CD14-positive monocyte (primary cell): ENCODE measurements at regions not wholly inside any gene's neighbourhood (a gene's known extent, or its start where the extent isn't known, plus 50 kb on each side); places are given as distances from the start of the nearest gene placed in this dataset.

ENCODE experiments used
- DNase-seq, 3 donors: peaks; one replicate each; pipeline ENCODE4 v3.0.0-alpha.2; 2011 to 2022
- H2AFZ ChIP-seq: 2 replicates; pipeline ENCODE4 v1.6.0; 2012; ENCODE audit warnings: mild to moderate bottlenecking, low read depth, low read length, inconsistent platforms; ENCODE audit not compliant: insufficient read depth, poor library complexity, severe bottlenecking
- H3K27ac ChIP-seq, 2 donors: 1 replicate in 1 of 2; 2 replicates in 1 of 2; pipeline ENCODE4 v1.5.1; 2012 to 2013; ENCODE audit warnings: low read length in 2 of 2, control low read depth in 1 of 2, inconsistent platforms in 1 of 2, low read depth in 1 of 2, mild to moderate bottlenecking in 1 of 2
- H3K27me3 ChIP-seq, 2 donors: one replicate each; pipeline versions ENCODE4 v1.6.0 to v1.6.1; 2011 to 2013; ENCODE audit warnings: low read length in 2 of 2; ENCODE audit not compliant: control insufficient read depth in 2 of 2, insufficient read depth in 2 of 2
- H3K36me3 ChIP-seq, 2 donors: replicated peaks in 1 of 2; 1 replicate in 1 of 2; 2 replicates in 1 of 2; pipeline versions ENCODE4 v1.5.1 to v1.6.1; 2012 to 2013; ENCODE audit warnings: low read length in 2 of 2, control low read depth in 1 of 2, inconsistent platforms in 1 of 2, mild to moderate bottlenecking in 1 of 2; ENCODE audit not compliant: insufficient read depth in 2 of 2, control insufficient read depth in 1 of 2
- H3K4me1 ChIP-seq, 2 donors: 1 replicate in 1 of 2; 2 replicates in 1 of 2; pipeline versions ENCODE4 v1.5.1 to v1.6.1; 2012 to 2013; ENCODE audit warnings: low read length in 2 of 2, control low read depth in 1 of 2, inconsistent platforms in 1 of 2, mild to moderate bottlenecking in 1 of 2, moderate library complexity in 1 of 2; ENCODE audit not compliant: insufficient read depth in 2 of 2, control insufficient read depth in 1 of 2
- H3K4me2 ChIP-seq: replicated peaks from 2 replicates; pipeline ENCODE3; 2012; ENCODE audit warnings: low read length, moderate library complexity, mild to moderate bottlenecking; ENCODE audit not compliant: poor library complexity, severe bottlenecking; ENCODE audit errors: extremely low read depth
- H3K4me3 ChIP-seq, 3 experiments: fragments of 200-600 bp in 1 of 3; sonication (generic) in 1 of 3; replicated peaks in 1 of 3; 1 replicate in 2 of 3; 2 replicates in 1 of 3; pipeline ENCODE4 v1.5.1; 2011 to 2013; ENCODE audit warnings: low read length in 3 of 3, mild to moderate bottlenecking in 3 of 3, control low read depth in 2 of 3, low read depth in 2 of 3, inconsistent platforms in 1 of 3, moderate library complexity in 1 of 3
- H3K79me2 ChIP-seq: 2 replicates; pipeline ENCODE4 v1.6.0; 2012; ENCODE audit warnings: mild to moderate bottlenecking, control low read depth, inconsistent platforms, low read length, moderate library complexity; ENCODE audit not compliant: insufficient read depth
- H3K9ac ChIP-seq: 2 replicates; pipeline ENCODE4 v1.6.0; 2017; ENCODE audit warnings: low read length, mild to moderate bottlenecking; ENCODE audit not compliant: insufficient read depth, poor library complexity, severe bottlenecking
- H3K9me3 ChIP-seq, 2 donors: replicated peaks in 1 of 2; 1 replicate in 1 of 2; 2 replicates in 1 of 2; pipeline versions ENCODE4 v1.5.1 to v1.6.1; 2012 to 2013; ENCODE audit warnings: low read length in 2 of 2, control low read depth in 1 of 2; ENCODE audit not compliant: control insufficient read depth in 1 of 2, insufficient read depth in 1 of 2
- H4K20me1 ChIP-seq: 2 replicates; pipeline ENCODE4 v1.6.0; 2012; ENCODE audit warnings: mild to moderate bottlenecking, low read length, control low read depth, moderate library complexity; ENCODE audit not compliant: insufficient read depth
- H3K27ac Mint-ChIP-seq, 7 donors: one replicate each; pipeline ENCODE4 v1.8.0; 2020; ENCODE audit warnings: mild to moderate bottlenecking in 7 of 7, mixed read lengths in 7 of 7, moderate library complexity in 6 of 7, inconsistent platforms in 2 of 7
- H3K27me3 Mint-ChIP-seq, 3 donors: one replicate each; pipeline ENCODE4 v1.8.0; 2021 to 2022; ENCODE audit warnings: low read depth in 3 of 3, mild to moderate bottlenecking in 3 of 3, mixed read lengths in 3 of 3, moderate library complexity in 3 of 3, inconsistent platforms in 1 of 3
- H3K36me3 Mint-ChIP-seq, 2 donors: one replicate each; pipeline ENCODE4 v1.8.0; 2020; ENCODE audit warnings: mixed read lengths in 2 of 2, inconsistent platforms in 1 of 2, mild to moderate bottlenecking in 1 of 2
- H3K4me1 Mint-ChIP-seq: one replicate; pipeline ENCODE4 v1.8.0; 2020; ENCODE audit warnings: mild to moderate bottlenecking, mixed read lengths
- H3K4me3 Mint-ChIP-seq, 2 donors: one replicate each; pipeline ENCODE4 v1.8.0; 2020; ENCODE audit warnings: mild to moderate bottlenecking in 2 of 2, mixed read lengths in 2 of 2, moderate library complexity in 1 of 2
- H3K9me3 Mint-ChIP-seq, 7 donors: one replicate each; pipeline ENCODE4 v1.8.0; 2020 to 2022; ENCODE audit warnings: mixed read lengths in 7 of 7, mild to moderate bottlenecking in 6 of 7, moderate library complexity in 6 of 7, inconsistent platforms in 2 of 7
- WGBS: methylation state at CpG from one replicate; pipeline ENCODE4 v1.1.5; 2013; ENCODE audit warnings: missing lambda C conversion rate; ENCODE audit not compliant: insufficient coverage; 5-methylcytosine and 5-hydroxymethylcytosine counted together
- intact Hi-C, 2 donors: fragments of 100-400 bp; cut with micrococcal nuclease; formaldehyde crosslinking; loops; one replicate each; pipeline versions ENCODE4 v1.15.0 to v1.15.1; 2023
- TF ChIP-seq, protein P1 (sequence below): fragments of 200-600 bp; IDR thresholded peaks from one replicate; pipeline ENCODE4 v1.8.0; 2022; ENCODE audit warnings: antibody characterized with exemption, mild to moderate bottlenecking

DNA sequence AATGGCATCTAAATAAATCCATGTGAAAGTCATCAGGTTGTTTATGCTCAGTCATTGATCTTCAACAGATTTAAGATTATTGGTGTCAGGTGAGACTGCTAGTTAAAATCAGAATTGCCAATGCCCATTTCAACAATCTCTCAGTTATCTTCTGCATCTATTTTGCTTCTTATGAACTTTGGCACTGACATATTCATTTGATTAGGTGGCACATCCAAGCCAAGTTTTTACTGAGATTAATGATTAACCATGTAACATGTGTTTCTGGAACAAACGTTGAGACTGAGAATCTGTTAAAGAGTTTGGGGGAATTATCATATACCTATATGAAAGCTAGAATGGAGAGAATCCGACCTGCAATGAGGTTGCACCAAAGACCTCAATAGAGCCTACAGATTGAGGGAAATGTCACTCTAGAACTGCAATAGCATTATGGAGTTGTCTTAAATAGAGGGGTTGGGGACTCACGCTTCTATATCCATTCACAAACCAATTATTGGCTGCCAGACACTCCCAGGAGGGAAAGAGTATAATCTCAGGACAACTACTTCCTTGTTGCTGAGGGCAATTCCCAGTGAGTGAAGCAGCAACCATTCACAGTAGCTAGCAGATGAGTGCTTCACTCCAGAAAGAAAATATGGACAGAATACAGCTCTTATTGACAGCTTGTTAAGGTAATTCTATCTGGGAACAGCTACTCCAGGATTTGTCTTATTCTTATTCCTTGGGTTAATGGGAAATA lies 891.3 kb downstream of the SQOR start:
- no CpG with 5 or more reads among the region's 3 CpGs for WGBS
- DNase-seq, result no peak
- no peaks in the 10 kb centered on the region for H3K27me3 Mint-ChIP-seq
- peaks cover 2 to 15% of the 10 kb centered on the region in 2 donors for H3K9me3 ChIP-seq
- H3K9me3 Mint-ChIP-seq, result peaks cover 0 to 4% (median under 1%) of the 10 kb centered on the region in 7 donors
- no peaks in the 10 kb centered on the region for H3K36me3 Mint-ChIP-seq
- H3K4me3 Mint-ChIP-seq, result no peak overlapping the region
- no peaks in the 10 kb centered on the region for H3K27me3 ChIP-seq
- H3K79me2 ChIP-seq, result no peaks in the 10 kb centered on the region
- H2AFZ ChIP-seq, result no peak overlapping the region
- TF ChIP-seq, protein P1, sequence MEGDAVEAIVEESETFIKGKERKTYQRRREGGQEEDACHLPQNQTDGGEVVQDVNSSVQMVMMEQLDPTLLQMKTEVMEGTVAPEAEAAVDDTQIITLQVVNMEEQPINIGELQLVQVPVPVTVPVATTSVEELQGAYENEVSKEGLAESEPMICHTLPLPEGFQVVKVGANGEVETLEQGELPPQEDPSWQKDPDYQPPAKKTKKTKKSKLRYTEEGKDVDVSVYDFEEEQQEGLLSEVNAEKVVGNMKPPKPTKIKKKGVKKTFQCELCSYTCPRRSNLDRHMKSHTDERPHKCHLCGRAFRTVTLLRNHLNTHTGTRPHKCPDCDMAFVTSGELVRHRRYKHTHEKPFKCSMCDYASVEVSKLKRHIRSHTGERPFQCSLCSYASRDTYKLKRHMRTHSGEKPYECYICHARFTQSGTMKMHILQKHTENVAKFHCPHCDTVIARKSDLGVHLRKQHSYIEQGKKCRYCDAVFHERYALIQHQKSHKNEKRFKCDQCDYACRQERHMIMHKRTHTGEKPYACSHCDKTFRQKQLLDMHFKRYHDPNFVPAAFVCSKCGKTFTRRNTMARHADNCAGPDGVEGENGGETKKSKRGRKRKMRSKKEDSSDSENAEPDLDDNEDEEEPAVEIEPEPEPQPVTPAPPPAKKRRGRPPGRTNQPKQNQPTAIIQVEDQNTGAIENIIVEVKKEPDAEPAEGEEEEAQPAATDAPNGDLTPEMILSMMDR, result no peak
- H3K4me1 ChIP-seq, result no peaks in the 10 kb centered on the region
- intact Hi-C loops, result no loop called here
- H3K27ac Mint-ChIP-seq, result no peak overlapping the region
- H3K4me3 ChIP-seq, result no peak overlapping the region
- no peak overlapping the region for H3K27ac ChIP-seq
- no peak overlapping the region for H3K4me2 ChIP-seq
- H3K36me3 ChIP-seq, result no peaks in the 10 kb centered on the region
- H4K20me1 ChIP-seq, result no peaks in the 10 kb centered on the region
- H3K9ac ChIP-seq, result no peak overlapping the region
- H3K4me1 Mint-ChIP-seq, result no peaks in the 10 kb centered on the region

- Mint-ChIP-seq H3K27me3 (no peaks in the 10 kb centered on the region), H3K9me3 (peaks cover 0 to 8% (median 0%) of the 10 kb centered on the region in 7 donors), H3K27ac (no peak overlapping the region), H3K4me1 (no peaks in the 10 kb centered on the region), H3K36me3 (no peaks in the 10 kb centered on the region), H3K4me3 (no peak overlapping the region)
- intact Hi-C loops, result no loop called here
- no peaks in the 10 kb centered on the region for H4K20me1 ChIP-seq
- H3K36me3 ChIP-seq, result no peaks in the 10 kb centered on the region
- peaks cover 2 to 15% of the 10 kb centered on the region in 2 donors for H3K9me3 ChIP-seq
- no peak overlapping the region for H3K4me2 ChIP-seq
- no peaks in the 10 kb centered on the region for H3K79me2 ChIP-seq
- H3K27me3 ChIP-seq, result no peaks in the 10 kb centered on the region
- TF ChIP-seq, protein P1, result no peak
- H3K4me1 ChIP-seq, result no peaks in the 10 kb centered on the region
- no peak for DNase-seq
- H2AFZ ChIP-seq, result no peak overlapping the region
- no peak overlapping the region for H3K27ac ChIP-seq
- no peak overlapping the region for H3K4me3 ChIP-seq
- H3K9ac ChIP-seq, result no peak overlapping the region
- no CpG with 5 or more reads among the region's 1 CpG for WGBS
Measured at GRCh38 chr15:46526726-46527110, 891.9 kb downstream of the SQOR start.
